ENCODE measurements at regions not wholly inside any gene's neighbourhood (a gene's known extent, or its start where the extent isn't known, plus 50 kb on each side); places are given as distances from the start of the nearest gene placed in this dataset.

- H3K4me1 ChIP-seq = no peaks in the 10 kb centered on the region
- intact Hi-C loops (cut with DNase I) = no loop called here
- no peaks in the 10 kb centered on the region for H3K36me3 ChIP-seq
- no peak overlapping the region for H3K4me3 ChIP-seq
- DNase-seq (ENCODE audit: low spot score in 2 of 2) = no peak
- no peak for TF ChIP-seq CTCF (IDR thresholded peaks at IDR 0.05)
- no peak overlapping the region for H3K27ac ChIP-seq
- H3K9me3 ChIP-seq = no peaks in the 10 kb centered on the region
- no peaks in the 10 kb centered on the region for H3K27me3 ChIP-seq
Observed at GRCh38 chr13:73872397-73872796, 261.8 kb downstream of the KLF12 start.

- Histone ChIP-seq H3K4me3 (no peak overlapping the region), H3K4me1 (no peaks in the 10 kb centered on the region), H3K27me3 (no peaks in the 10 kb centered on the region), H3K27ac (no peak overlapping the region), H3K36me3 (no peaks in the 10 kb centered on the region), H3K9me3 (no peaks in the 10 kb centered on the region)
- intact Hi-C loops (cut with DNase I) = no loop called here
- no peak for DNase-seq (ENCODE audit: low spot score in 2 of 2)
- TF ChIP-seq CTCF (IDR thresholded peaks at IDR 0.05) = no peak
Observed at GRCh38 chr13:73870970-73871935, 263.0 kb downstream of the KLF12 start.

DNA sequence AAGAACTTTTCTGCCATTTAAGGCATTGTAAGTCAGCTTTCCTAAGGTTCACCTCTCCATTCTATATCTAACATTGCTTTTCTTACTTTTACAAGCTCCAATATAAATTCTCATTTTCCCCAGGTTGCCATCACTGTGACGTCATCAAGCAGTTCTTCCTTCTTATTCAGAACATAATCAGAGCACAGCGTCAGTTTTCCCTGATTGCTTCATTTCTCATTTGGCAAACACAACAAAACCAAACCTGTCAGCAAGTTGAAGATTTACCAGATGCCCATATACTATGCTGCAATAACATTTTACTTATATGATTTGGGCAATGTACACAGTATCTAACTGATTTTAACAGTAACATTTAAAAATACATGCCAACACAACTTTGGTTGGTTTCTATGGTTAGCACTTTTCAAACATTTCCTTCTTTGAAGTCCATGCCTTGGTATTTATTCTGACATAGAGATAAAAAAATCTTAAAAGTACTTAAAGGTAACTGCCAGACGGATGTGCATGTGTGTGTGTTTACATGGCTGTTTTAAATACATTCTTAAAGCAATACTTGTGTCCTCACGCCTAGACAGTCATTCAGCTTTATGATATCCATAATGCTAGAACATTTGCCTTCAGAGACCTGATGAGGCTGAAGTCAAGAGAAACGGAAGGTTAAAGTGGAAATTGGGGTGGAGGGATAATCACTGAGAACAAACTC is 264.0 kb downstream of the KLF12 start:
- no peaks in the 10 kb centered on the region for H3K4me1 ChIP-seq
- TF ChIP-seq CTCF (IDR thresholded peaks at IDR 0.05) = no peak
- no peak overlapping the region for H3K27ac ChIP-seq
- DNase-seq (ENCODE audit: low spot score in 2 of 2) = no peak
- H3K9me3 ChIP-seq = no peaks in the 10 kb centered on the region
- H3K4me3 ChIP-seq = no peak overlapping the region
- no peaks in the 10 kb centered on the region for H3K27me3 ChIP-seq
- H3K36me3 ChIP-seq = no peaks in the 10 kb centered on the region
- intact Hi-C loops (cut with DNase I) = no loop called here

DNA sequence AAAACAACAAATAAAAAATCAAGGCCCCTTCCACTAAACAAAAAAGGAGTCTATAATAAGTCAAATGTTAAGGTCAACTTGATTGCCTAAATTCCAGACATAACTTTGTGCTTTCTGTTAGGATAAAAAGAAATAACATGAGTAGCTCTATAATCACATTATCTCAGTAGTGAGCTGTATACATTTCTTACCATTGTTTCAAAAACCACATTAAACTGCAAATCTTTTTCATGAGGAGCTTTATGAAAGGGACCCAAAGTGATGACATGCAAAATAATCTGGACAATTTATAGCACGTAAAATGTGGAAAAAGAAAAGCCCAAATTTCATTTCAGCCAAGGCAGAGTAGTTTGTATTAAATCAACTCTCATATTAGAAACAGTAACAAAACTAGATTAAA is 269.2 kb downstream of the KLF12 start:
- intact Hi-C loops (cut with DNase I) = no loop called here
- no peak overlapping the region for H3K4me3 ChIP-seq

GRCh38 chr13:73861136-73861535 is 273.1 kb downstream of the KLF12 start:
- DNase-seq (ENCODE audit: low spot score in 2 of 2) = no peak
- intact Hi-C loops (cut with DNase I) = no loop called here
- Histone ChIP-seq H3K4me1 (no peaks in the 10 kb centered on the region), H3K4me3 (no peak overlapping the region), H3K27me3 (no peaks in the 10 kb centered on the region), H3K36me3 (no peaks in the 10 kb centered on the region), H3K27ac (no peak overlapping the region), H3K9me3 (no peaks in the 10 kb centered on the region)
- no peak for TF ChIP-seq CTCF (IDR thresholded peaks at IDR 0.05)

More for the DNA sequence above, 269.2 kb downstream of the KLF12 start:
- Histone ChIP-seq H3K9me3 (no peaks in the 10 kb centered on the region), H3K36me3 (no peaks in the 10 kb centered on the region), H3K27ac (no peak overlapping the region), H3K4me1 (no peaks in the 10 kb centered on the region), H3K27me3 (no peaks in the 10 kb centered on the region)
- no peak for DNase-seq (ENCODE audit: low spot score in 2 of 2)
- no peak for TF ChIP-seq CTCF (IDR thresholded peaks at IDR 0.05)
